Fibroblast of mammary gland (primary cell): ENCODE measurements at regions not wholly inside any gene's neighbourhood (a gene's known extent, or its start where the extent isn't known, plus 50 kb on each side); places are given as distances from the start of the nearest gene placed in this dataset.
"Not testable (repeated sequence)": the region's sequence is repeated elsewhere in the genome, so short reads cannot be mapped to it uniquely, and the experiment has no call there.

Source experiments
- DNase-seq: peaks from one replicate; pipeline ENCODE4 v3.0.0-alpha.2; 2010; ENCODE audit warnings: low read depth
- H3K4me3 ChIP-seq: 2 replicates; pipeline ENCODE4 v1.5.1; 2011; ENCODE audit warnings: low read depth, mild to moderate bottlenecking, low read length, moderate library complexity; ENCODE audit not compliant: control insufficient read depth
- TF ChIP-seq, protein P1 (sequence below): conservative IDR thresholded peaks from 2 replicates; pipeline ENCODE4 v1.5.1; 2011; ENCODE audit warnings: low read depth, low read length, inconsistent platforms; ENCODE audit not compliant: control insufficient read depth, insufficient read depth

DNA sequence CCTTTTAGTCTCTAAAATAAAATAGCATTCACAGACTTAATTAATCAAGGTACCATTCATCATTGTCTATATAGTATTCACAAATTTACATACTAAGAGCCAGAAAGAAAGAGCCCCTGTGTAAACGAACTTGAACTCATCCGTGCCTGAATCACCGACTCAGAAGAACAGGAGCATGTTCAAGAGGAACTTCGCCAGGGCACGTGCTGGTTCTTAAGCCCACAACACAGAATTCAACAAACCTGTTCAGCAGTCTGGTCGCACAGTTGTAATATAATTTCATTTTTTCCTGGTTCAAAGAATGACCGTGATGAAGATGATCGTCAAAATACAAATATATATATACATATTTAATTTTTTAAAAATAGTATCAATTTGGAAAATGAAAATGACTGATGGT is 141.9 kb downstream of the CETN3 start:
- TF ChIP-seq, protein P1, sequence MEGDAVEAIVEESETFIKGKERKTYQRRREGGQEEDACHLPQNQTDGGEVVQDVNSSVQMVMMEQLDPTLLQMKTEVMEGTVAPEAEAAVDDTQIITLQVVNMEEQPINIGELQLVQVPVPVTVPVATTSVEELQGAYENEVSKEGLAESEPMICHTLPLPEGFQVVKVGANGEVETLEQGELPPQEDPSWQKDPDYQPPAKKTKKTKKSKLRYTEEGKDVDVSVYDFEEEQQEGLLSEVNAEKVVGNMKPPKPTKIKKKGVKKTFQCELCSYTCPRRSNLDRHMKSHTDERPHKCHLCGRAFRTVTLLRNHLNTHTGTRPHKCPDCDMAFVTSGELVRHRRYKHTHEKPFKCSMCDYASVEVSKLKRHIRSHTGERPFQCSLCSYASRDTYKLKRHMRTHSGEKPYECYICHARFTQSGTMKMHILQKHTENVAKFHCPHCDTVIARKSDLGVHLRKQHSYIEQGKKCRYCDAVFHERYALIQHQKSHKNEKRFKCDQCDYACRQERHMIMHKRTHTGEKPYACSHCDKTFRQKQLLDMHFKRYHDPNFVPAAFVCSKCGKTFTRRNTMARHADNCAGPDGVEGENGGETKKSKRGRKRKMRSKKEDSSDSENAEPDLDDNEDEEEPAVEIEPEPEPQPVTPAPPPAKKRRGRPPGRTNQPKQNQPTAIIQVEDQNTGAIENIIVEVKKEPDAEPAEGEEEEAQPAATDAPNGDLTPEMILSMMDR, result no peak
- no peak overlapping the region for H3K4me3 ChIP-seq
- DNase-seq, result no peak

DNA sequence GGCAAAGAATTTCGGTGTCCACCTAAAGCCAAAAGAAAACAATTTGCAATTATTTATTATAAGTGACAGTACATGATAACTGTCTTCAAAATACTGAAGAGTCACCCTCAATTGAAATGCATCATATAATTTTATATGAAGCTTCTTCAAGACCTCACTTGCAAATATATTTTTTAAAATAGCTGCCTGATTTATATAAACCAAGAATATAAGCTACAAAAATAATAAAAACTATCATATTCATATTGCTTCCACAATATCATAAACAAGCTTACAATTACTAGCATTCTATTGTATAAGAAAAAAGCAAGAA is 144.1 kb downstream of the CETN3 start:
- no peak for DNase-seq
- TF ChIP-seq, protein P1, result no peak
- no peak overlapping the region for H3K4me3 ChIP-seq

DNA sequence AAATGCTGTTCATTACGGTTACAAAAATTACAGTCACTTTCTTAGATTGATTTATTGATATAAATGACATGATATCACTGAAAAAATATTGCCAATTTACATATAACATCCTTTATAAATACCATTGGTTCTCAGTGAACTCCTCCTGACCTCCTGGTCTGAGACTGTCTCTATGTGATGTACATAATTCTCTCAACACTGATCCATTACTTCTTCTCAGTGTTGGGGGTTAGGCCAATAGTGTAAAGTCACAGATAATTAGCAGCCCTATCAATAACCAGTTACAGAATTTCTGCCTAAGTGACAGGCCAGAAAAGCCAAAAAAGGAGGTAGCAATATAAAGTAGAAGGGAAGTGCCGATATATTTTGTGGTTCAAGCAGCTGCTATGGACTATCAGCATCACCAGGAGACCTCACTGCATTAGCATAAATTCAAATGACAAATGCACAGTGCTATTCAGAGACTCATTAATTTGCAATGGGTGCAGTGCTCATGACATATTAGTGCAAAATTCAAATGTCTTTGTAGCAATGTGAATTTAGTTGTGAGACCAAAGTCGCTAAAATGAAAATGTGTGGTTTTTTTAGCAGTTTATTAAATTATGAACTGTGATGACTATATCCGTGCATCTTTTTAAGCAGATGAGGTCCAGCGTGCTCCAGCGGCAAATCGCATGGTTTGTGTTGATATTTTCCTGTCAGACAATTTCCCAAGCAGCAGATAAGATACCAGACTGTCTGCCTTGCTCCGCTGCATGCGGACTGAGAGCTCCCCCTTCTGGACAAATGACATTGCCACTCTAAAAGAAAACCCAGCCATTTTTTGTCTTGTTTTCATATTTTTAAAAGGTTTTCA is 144.6 kb downstream of the CETN3 start:
- TF ChIP-seq, protein P1, result peak; percentile 98
- peak; percentile 64 for DNase-seq
- no peak overlapping the region for H3K4me3 ChIP-seq

DNA sequence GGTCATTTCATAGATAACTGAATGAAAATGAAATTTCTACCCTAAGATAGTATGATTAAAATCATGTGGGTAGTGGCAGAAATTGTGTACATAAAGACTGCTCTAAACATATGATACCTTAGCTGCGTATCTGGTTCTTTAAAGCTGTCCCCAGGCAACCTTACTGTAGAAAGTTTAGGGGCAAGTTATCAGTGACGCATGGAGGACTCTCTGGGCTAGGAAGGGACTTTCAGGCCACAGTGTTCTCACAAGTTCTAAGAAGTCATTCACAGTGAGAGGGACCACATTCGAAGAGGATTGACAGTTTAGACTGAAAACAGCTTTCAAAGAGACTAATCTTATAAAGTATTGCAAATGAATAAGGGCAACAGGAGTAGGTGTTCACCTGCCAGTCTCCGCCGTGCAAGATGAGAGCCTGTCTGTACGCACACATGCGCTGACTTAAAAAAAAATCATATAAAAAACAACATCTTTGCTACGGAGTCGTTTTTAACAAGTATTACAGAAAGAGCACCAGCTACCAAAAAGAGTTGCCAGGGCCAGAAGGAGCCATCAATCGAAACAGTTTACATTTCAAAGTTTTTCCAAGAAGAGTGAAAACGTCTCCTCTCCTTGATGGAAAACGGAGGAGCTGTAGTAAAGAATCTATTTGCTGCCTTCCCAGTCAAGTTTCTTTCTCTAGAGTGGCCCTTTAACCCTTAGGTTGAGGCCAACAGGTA is 146.3 kb downstream of the CETN3 start:
- no peak for DNase-seq
- H3K4me3 ChIP-seq, result no peak overlapping the region
- TF ChIP-seq, protein P1, result no peak

DNA sequence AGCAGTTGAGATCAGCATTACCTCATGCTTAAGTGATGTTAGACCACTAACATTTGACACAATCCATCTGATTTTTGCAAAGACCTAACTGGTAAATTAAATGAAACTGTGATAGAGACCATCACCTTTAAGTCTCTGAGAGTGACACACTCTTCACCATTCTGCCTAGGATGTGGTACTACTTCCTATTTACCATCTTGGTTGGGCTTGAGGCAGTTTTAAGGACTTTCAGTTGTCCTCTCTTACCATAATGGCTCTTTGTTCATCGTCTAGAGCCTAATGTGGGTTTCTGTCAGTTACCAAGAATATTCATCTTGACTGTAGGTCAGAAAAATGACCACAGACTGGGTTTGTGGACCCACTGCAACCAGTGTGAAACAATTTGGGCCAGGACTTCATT is 158.1 kb downstream of the CETN3 start:
- TF ChIP-seq, protein P1, result no peak
- no peak overlapping the region for H3K4me3 ChIP-seq
- DNase-seq, result no peak

DNA sequence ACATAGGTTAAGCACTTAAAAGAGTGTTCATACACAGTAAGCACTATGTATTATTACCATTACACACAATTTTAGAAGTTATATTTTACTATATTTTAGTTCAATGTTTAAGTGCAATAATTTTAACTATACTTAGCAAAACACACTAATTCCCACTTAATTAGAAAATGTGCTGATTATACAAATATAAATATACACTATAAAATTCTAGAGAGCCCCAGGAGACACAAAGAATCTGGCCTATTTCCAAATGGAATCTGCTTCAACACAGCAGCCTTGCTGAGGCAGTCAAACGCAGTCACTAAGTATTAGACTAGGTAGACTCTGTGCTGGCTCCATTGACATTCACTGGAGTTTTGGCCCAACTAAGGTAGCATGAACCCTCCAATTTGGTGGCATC is 160.9 kb downstream of the CETN3 start:
- TF ChIP-seq, protein P1, result no peak
- H3K4me3 ChIP-seq, result no peak overlapping the region
- no peak for DNase-seq

DNA sequence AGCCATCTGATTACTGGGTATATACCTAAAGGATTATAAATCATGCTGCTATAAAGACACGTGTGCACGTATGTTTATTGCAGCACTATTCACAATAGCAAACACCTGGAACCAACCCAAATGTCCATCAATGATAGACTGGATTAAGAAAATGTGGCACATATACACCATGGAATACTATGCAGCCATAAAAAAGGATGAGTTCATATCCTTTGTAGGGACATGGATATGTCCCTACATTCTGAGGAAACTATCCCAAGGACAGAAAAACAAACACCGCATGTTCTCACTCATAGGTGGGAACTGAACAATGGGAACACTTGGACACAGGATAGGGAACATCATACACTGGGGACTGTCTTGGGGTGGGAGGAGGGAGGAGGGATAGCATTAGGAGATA is 165.7 kb downstream of the CETN3 start:
- DNase-seq, H3K4me3 ChIP-seq: not testable (repeated sequence)
